ENCODE measurements at regions not wholly inside any gene's neighbourhood (a gene's known extent, or its start where the extent isn't known, plus 50 kb on each side); places are given as distances from the start of the nearest gene placed in this dataset.

DNA sequence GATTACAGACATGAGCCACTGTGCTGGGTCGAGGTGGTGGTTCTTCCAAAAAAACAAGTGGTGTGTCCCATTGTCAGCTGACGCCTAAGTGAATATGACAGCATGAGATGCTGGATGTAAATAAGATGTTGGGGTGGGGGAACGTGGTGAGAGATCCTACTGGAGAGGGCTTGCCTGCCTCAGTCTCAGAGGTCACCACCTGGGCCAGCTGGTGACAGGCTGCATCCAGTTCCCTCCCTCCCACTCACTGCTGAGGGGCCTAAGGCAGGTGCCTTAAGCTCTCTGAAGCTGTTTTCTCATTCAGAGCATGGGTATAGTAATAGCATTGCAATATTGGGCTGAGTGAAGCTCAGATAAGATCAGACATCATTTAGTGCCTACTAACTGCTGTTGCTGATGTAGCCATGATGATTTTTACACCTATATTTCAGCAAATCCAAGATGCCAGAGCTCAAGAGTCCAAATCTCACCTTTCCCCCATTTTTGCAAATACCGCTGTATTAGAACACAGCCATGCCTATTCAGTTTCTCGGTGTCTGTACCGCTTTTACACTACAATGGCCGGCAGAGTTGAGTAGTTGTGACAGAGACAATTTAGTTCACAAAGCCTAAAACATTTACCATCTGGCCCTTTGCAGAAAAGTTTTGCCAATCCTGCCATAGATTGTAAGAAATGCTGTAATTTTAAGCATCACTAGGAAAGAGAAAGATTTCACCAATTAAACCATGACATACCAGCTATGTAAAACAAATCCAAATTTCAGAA, 171.3 kb downstream of the ANKRD60 start (continued):
- TF ChIP-seq NANOG (IDR thresholded peaks at IDR 0.05; ENCODE audit: insufficient read depth, low read depth, low read length, poor library complexity, severe bottlenecking) (no peak), TBP (IDR thresholded peaks at IDR 0.05; ENCODE audit: low read depth, low read length) (no peak), PHF8 (conservative IDR thresholded peaks at IDR 0.05; ENCODE audit: low read depth, low read length) (no peak), BACH1 (IDR thresholded peaks at IDR 0.05; ENCODE audit: low read length) (no peak), EP300 (IDR thresholded peaks at IDR 0.05; ENCODE audit: borderline replicate concordance in 1 of 2, low read depth in 2 of 2, low read length in 2 of 2) (no peak), GTF2F1 (IDR thresholded peaks at IDR 0.05; ENCODE audit: borderline replicate concordance, low read depth, low read length) (no peak)

All from H1 (cell line).